ENCODE measurements at regions not wholly inside any gene's neighbourhood (a gene's known extent, or its start where the extent isn't known, plus 50 kb on each side); places are given as distances from the start of the nearest gene placed in this dataset.
"Not testable (repeated sequence)": the region's sequence is repeated elsewhere in the genome, so short reads cannot be mapped to it uniquely, and the experiment has no call there.

DNA sequence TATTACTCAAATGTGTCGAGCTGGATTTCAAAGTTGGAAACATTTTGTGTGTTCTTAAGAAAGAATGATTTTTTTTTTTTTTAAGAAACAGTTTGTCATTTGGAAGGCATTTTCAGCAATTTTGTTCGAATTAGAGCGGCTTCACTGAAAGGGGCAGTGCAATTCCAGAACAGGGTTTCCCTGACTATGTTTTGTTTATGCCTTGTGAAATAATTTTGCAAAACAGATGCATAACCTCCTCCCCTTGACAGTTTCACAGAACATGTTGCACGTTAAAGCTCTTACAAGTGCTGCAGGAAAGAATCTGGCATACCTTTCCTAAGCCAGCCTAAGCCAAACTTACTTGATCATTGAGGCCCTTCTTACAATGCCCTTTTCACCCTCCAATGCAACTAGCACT, 216.0 kb upstream of the SSTR4 start:
- DNase-seq (ENCODE audit: low spot score), result no peak

DNA sequence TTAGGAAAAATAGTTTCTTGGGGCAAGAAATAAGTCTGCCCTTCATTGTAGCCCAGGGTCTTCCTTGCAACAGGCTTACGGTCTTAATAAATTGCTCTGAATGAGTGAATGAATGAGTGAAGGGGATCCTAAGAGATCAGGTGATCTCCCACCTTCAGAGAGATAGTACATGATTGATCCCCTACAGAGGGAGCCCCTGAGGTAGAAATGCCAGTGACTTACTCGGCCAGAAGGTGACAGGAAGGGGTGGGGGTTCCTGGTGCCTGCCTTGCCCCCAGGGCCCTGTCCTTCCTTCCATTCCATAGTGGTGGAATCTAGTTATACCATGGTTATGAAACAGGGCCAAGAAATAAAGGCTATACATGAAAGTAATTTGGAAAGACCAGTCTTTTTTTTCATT, 215.3 kb upstream of the SSTR4 start:
- DNase-seq (ENCODE audit: low spot score), result no peak

DNA sequence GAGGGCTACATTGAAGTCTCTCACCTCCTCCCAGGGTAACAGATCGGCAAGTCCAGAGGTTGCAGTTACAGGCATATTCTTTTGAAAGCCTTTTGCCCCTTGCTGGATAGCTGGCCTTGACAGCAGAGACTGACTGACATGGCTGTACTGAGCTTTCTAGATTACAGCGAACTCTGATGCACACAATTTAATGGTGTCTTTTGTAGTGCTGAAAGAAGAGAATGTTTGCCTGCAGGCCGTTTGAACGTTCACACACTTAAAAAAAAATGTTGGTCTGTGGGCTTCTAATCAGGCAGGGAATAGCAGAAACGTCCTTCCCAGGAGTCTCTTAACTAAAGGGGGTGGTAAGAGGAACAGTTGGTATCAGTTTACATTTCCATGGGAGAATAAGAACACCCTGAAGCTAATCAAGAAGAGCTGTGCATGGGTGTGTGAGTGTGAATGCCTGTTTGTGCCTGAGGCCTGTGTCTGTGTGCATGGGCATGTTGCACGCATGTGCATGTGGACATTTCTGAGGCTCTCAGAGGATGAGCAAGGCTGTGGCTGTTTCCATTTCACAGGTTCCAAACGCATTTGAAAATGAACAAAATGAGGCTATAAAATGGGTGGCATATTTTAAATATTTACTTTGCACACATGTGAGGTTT, 213.9 kb upstream of the SSTR4 start:
- DNase-seq (ENCODE audit: low spot score), result no peak

DNA sequence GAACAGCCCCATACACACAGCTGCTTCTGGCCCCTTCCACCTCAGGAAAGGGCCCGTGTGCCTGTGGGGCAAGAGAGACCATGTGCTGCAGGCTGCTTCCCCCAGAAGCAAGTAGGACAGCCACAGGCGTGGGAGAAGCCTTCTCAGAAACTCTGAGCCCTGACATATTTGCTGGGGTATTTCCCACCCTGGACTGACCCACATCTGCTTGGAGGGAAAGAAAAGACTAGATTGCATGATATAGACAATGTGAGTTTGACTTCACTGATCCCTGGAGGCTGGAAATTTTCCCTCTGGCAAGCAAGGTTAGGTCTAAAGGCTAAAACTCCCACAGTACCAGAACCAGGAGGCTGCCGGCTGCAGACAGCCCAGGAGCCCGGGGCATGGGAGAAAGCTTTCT, 213.3 kb upstream of the SSTR4 start:
- no peak for DNase-seq (ENCODE audit: low spot score)

DNA sequence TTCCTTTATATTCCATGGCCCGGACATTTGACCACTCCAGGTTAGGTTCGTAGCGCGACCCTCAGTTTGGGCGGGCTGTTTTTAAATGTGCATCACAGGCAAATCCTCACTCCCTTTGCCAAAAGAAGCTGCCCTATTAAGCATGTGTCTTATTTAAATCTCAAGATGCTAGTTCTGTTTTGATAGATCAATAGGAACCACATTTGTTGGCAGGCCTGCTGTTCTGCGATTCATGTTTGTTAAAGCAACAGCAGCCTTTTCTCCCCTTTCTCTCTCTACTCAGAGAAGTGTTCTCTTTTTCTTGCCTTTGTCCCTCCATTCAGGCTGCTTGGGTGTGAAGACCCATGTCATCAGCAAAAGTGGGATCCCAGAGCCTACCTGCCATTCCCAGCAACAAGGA, 212.0 kb upstream of the SSTR4 start:
- DNase-seq (ENCODE audit: low spot score), result no peak

DNA sequence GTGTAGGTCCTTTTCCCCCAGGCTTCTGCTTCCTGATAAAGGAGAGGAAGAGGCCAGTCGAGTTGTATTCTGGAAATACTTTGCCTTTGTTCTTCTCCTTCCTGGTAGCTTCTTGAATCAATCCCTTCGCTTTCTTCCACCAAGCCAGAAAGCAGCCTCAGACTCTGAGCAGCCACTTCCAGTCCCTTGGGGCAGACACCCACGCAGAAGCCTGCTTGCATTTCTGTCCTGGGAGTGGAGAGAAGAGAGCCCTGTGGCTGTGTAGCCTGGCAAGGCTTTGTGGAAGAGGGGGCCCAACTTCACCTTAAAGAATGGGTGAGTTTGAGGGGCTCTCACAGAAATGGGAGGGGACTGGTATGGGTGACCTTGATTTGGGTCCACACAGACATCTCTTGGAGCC, 211.0 kb upstream of the SSTR4 start:
- DNase-seq (ENCODE audit: low spot score), result no peak

DNA sequence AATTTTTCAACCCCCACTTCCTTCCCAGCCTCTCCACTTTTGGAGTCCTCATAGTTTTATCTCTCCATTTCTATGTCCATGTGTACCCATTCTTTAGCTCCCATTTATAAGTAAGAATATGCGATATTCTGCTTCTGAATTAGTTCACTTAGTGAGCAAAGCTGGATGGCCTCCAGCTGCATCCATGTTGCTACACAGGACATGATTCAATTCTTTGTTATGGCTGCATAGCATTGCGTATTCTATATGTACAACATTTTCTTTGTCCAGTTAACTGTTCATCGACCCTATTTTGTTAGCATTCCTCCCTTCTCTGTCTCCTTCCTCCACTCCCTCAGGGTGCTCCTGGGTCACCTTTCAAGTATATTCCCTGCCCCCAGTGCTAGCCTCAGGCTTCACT, 210.0 kb upstream of the SSTR4 start:
- DNase-seq (ENCODE audit: low spot score), result no peak

DNA sequence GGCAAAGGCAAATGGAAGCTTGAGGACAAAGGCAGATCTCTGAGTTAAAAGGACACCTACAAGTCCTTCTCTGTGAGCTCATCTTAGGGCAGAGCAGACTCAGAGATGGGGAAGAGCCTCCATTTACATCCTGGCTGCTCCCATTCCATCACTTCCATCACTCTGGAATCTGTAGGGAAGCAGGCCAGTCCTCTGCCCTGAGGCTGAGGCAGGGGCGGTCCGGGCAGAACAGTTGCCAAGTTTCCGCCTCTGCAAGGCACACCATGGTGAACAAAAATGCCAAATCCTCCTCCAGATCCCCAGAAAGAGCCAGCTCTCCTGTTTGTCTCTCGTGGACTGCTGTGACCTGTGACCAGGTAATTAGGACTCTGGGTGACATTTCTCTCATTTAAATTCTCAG, 209.6 kb upstream of the SSTR4 start:
- no peak for DNase-seq (ENCODE audit: low spot score)

DNA sequence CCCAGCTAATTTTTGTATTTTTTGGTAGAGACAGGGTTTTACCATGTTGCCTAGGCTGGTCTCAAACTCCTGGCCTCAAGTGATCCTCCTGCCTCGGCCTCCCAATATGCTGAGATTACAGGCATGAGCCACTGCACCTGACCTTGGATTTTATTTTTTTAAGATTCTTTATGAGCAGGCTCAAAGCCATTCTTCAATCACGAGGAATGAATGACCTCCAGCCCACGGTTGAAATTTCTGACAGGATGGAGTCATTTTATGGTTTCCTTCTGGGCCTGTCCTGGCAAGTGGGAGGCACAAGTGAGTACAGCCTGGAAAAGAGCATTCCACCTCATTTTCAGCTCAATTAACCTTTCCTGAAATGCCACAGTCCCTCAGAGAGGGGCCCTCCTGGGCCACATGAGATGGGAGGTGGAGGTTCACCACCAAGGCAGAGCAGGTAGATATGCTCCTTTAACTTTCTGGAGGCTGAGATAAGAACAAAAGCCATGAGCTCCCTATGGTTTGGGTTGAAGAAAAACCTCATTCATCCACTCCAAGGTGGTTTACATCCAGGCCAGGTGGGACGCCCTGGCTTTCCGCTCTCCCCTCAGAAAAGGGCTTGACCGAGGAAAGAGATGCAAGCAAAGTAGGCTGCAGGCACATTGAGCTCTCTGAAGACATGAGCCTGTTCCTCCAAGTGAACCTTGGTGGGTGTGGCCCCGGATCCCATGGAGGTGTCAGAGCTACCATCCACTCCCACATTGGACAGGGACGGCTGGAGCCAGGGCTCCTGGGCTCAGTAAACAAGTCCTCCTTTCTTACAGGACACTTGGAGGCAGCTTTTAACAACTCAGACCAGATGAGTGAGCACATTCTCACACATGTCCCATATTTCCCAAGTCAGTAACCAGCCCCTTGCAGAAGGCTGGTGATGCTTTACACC, 208.5 kb upstream of the SSTR4 start:
- no peak for DNase-seq (ENCODE audit: low spot score)

DNA sequence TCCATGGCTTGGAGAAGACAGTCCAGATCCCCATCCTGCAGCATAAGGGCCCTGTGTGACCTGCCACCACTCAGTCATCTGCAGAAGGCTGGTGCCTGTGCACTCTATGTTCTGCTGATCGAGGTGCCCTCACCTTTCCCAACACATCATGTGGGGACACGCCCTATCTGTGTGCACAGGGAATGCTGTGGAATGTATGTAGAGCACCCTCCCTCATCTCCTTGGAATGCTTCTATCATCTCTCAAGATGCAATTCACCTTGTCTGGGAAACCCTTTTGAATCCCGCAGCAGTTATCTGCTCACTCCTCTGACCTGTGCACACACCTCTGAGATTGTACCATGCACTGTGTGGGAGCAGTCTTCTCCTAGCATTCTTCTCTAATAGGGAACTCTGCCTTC, 207.2 kb upstream of the SSTR4 start:
- DNase-seq (ENCODE audit: low spot score), result no peak

DNA sequence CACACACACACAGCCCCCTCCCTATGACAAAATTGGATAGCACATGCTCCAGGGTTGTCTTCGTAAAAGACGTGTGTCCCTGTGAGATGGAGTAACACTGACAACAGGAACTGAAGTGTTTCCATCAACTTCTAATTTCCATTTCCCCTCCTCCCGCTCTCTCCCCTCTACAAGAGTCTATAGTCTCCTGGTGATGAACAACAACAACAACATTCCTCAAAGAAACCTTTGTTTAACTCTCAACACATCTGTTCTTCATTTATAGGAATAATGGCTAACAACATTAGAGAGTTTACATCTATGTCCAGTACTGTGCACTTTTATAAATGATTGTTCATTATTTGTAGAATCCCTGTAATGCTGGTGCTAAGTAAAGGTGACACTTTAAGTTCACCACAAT, 205.8 kb upstream of the SSTR4 start:
- DNase-seq (ENCODE audit: low spot score), result no peak

DNA sequence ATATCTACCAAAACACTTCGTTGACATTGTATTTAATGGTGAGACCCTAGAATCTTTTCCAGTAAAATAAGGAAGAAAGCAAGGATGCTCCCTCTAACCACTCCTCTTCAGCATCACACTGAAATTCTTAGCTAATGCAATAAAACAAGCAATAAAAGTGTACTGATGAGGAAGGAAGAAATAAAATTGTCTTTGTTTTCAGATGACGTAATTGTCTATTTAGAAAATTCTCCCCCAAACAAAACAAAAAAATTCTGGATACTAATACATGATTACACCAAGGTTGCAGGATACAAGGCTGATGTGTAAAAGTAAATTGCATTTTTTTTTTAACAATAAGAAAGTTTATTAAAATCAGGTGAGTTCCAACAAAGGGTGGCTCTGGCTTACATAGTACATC, 205.0 kb upstream of the SSTR4 start:
- DNase-seq (ENCODE audit: low spot score), result no peak

DNA sequence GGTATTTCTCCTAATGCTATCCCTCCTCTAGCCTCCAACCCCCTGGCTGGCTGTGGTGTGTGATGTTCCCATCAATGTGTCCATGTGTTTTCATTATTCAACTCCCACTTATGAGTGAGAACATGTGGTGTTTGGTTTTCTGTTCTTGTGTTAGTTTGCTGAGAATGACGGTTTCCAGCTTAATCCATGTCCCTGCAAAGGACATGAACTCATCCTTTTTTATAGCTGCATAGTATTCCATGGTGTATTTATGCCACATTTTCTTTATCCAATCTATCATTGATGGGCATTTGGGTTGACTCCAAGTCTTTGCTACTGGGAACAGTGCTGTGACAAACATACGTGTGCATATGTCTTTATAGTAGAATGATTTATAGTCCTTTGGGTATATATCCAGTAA, 204.4 kb upstream of the SSTR4 start:
- DNase-seq (ENCODE audit: low spot score), result not testable (repeated sequence)

DNA sequence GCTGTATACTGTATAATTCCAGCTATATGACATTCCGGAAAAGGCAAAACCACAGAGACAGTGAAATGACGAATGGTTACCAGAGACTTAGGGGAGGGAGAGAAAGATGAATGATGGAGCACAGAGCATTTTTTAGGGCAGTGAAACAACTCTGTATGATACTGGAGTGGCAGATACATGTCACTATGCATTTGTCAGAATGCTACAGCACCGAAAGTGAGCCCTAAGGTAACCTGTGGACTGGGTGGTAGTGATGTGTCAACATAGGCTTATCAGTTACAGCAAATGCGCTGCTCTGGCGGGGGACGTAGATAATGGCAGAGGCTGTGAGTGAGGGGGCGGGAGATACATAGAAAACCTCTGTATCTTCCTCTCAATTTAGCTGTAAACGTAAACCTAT, 201.3 kb upstream of the SSTR4 start:
- no peak for DNase-seq (ENCODE audit: low spot score)

DNA sequence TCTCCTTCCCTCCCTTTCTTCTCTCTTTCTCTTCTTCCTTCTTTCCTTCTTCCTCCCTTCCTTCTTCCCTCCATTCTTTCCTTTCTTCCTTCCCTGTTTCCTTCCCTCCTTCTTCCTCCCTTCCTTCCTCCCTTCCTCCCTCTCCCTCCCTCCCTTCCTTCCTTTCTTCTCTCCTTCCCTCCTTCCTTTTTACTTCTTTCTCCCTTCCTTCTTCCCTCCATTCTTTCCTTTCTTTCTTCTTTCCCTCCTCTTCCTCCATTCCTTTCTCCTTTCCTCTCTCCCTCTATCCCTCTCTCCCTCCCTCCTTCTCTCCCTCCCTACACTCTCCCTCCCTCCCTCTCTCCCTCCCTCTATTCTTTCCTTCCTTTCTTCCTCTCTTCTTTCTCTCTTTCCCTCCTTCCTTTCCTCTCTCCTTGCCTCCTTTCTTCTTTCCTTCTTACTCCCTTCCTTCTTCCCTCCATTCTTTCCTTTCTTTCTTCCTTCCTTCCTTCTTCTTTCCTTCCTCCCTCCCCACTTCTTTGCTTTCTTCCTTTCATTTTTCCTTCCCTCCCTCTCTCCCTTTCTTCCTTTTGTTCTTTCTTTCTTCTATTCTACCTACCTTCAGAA, 200.4 kb upstream of the SSTR4 start:
- DNase-seq (ENCODE audit: low spot score), result no peak

DNA sequence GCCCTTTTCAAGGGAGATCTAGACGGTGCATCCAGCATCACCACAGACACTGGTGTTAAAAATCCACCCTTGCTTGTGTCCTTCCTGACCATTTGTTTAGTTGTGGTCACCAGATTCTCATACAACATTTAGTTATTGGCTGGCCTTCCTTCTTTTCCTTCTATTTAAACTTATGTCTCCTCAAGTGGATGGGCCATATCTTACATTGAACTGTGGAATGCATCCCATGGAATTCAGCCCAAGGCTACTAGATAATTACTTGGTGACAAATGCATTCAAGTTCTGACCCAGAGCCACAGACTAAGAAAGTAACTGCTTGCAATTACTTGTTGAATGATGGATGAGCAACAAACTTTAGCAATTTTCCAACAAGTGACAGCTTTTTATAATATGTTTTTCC, 198.9 kb upstream of the SSTR4 start:
- DNase-seq (ENCODE audit: low spot score), result no peak

DNA sequence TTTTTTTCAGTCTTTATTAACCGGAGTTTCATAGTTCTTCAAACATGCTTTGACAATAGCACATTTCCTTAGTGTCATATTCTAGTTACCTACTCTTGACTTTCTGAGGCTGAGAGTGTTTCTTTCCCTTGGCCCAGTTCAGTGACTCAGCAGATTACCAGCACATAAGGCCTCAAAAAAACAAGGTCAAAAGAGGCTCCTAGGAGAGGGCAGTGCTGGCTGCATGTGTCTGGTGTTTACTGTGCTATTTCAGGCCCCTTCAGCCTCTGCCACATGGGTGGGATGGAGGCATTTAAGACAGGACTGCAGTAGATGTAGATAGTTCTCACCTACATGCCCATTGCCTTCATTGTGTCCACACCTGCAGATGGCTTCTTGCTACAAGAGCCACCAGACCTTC, 198.2 kb upstream of the SSTR4 start:
- DNase-seq (ENCODE audit: low spot score), result no peak

DNA sequence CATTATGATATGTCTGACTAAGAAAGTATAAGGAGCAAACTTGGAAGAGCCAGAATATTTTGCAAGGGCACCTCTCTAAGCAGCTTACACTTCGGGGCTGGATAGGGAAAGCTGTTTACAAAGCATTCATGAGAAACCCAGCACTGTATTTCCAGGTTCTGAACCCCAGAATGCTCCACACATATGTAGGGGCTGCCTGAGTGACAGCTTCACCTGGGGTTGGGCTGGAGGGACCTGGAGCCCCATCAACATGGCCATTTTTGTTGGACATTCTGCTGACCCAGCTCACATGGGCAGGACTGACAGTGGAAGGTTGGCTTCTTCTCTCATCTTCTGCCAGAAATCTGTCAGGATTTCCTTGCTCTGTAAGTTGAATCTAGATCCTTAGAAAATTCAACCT, 197.1 kb upstream of the SSTR4 start:
- no peak for DNase-seq (ENCODE audit: low spot score)

DNA sequence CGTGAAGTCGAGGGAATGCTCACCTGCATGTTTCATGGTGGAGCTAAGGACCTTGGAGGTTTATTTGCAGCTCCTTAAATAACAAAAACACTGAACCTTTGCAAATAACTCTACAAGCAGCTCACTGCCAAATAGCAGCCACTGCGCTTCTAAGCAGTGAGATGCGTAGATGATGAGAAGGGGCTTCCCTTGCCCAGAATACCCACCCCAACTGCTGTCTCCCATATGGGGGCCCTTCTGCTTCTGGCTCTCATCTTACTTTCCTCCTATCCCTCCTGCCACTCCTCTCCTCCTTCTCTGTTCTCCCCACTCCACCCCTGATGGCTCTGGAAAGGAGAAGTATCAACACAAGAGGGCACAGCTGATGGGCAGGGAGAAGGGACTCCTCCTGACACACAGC, 193.3 kb upstream of the SSTR4 start:
- no peak for DNase-seq (ENCODE audit: low spot score)

DNA sequence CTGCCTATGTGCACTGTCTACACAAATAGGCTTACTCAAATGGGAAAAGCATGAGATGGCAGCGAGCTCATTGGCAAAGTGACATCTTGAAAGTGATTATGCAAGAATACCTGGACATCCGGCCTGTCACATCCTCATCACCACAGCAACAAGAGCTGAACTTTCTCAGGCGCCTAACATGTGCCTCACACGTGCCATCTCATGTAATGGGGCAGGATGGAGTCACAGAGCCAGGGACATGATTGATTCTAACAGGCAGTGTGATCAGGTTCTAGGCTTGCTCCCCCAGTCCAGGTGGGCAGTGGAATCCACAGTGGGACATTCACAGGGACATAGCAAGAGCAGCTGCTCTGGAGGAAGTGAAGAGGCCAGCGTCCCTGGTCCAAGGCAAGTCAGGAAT, 192.3 kb upstream of the SSTR4 start:
- no peak for DNase-seq (ENCODE audit: low spot score)

DNA sequence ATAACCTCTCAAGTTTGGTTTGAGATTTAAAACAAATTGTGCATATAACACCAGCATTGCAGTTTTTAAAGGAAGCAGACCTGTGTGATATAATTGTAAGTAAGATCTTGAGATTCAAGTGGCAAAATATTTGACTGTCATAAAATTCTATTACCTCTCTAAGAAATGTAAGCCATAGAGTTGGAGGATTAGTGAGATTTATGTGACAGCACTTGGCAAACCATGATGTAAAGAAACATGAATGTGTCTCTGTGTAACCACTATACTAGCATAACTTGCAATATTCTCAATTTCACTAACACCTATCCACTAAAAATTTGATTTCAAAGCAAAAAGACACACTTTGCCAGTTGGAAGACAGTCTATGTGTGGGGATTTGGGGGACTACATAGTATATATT, 190.2 kb upstream of the SSTR4 start:
- no peak for DNase-seq (ENCODE audit: low spot score)

DNA sequence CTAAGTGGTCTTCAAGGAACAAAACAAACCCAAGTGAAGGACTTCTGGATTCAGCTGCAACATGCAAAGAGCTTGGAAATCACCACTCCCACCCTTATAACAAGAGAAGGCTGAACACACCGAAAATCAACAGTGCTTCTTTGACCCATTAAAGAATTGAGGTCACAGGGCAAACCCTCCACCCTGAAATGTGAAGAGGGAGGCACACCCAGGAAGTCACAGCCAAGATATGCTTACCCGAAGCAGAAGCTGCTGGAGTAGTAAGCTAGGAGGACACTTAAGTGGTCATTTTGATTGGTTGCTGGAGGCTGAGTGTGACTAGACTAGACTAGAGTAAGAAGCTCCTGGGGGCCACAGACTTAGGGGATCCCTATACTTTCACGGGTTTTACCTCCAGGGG, 188.2 kb upstream of the SSTR4 start:
- DNase-seq (ENCODE audit: low spot score), result no peak

DNA sequence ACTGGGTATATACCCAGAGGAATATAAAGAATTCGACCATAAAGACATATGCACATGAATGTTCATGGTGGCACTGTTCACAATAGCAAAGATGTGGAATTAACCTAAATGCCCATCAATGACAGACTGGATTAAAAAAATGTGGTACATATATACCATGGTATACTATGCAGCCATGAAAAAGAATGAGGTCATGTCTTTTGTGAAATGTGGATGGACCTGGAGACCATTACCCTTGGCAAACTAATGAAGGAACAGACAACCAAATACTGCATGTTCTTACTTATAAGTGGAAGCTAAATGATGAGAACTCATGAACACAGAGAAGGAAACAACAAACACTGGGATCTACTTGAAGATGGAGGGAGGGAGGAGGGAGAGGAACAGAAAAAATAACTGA, 186.7 kb upstream of the SSTR4 start:
- DNase-seq (ENCODE audit: low spot score), result no peak

Measured in SW480 (cell line).